ENCODE measurements at regions not wholly inside any gene's neighbourhood (a gene's known extent, or its start where the extent isn't known, plus 50 kb on each side); places are given as distances from the start of the nearest gene placed in this dataset.

DNA sequence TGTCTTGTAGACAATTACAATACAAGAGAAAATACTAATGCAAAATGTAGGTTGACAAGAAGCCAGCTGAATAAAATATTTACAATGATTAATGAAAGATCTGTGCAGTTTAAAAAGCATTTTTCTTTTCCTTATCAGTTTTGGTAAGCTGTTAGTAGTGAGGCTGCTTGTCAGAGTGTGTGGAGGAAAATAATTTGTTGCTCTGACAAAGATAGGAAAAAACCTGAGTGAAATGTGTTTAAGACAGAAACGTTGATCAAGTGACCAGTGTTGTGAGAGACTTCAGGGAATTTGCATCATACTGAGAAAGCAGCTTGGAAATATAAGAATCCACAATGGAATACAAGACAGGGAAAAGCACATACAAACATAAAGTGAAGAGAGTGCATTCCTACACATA, 360.3 kb upstream of the CDH18 start:
- TF ChIP-seq ELF4 (IDR thresholded peaks at IDR 0.05) (no peak), BHLHE40 (IDR thresholded peaks at IDR 0.05; ENCODE audit: borderline replicate concordance) (no peak), ZNF384 (IDR thresholded peaks at IDR 0.05) (no peak), SP1 (IDR thresholded peaks at IDR 0.05) (no peak), FOXM1 (IDR thresholded peaks at IDR 0.05; ENCODE audit: borderline replicate concordance) (no peak), FOXK2 (IDR thresholded peaks at IDR 0.05) (no peak), TARDBP (IDR thresholded peaks at IDR 0.05) (no peak), FOXA1 (IDR thresholded peaks at IDR 0.05) (no peak), SUZ12 (IDR thresholded peaks at IDR 0.05) (no peak), L3MBTL2 (conservative IDR thresholded peaks at IDR 0.05) (no peak), HDGF (IDR thresholded peaks at IDR 0.05; ENCODE audit: borderline replicate concordance) (no peak), ARNT (IDR thresholded peaks at IDR 0.05) (no peak), LEF1 (IDR thresholded peaks at IDR 0.05; ENCODE audit: borderline replicate concordance) (no peak)
- TF ChIP-seq, protein P1, sequence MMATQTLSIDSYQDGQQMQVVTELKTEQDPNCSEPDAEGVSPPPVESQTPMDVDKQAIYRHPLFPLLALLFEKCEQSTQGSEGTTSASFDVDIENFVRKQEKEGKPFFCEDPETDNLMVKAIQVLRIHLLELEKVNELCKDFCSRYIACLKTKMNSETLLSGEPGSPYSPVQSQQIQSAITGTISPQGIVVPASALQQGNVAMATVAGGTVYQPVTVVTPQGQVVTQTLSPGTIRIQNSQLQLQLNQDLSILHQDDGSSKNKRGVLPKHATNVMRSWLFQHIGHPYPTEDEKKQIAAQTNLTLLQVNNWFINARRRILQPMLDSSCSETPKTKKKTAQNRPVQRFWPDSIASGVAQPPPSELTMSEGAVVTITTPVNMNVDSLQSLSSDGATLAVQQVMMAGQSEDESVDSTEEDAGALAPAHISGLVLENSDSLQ (IDR thresholded peaks at IDR 0.05): no peak
